ENCODE measurements at regions not wholly inside any gene's neighbourhood (a gene's known extent, or its start where the extent isn't known, plus 50 kb on each side); places are given as distances from the start of the nearest gene placed in this dataset.
A peak's percentile ranks its signal among the peaks of the same experiment; 100 is the strongest.

- DNase-seq (ENCODE audit: low spot score) = no peak
Measured at GRCh38 chr2:9738535-9739496, 104.5 kb upstream of the TAF1B start.

GRCh38 chr2:9739531-9739964 is 103.7 kb upstream of the TAF1B start:
- peak; percentile 98 for DNase-seq (ENCODE audit: low spot score)

DNA sequence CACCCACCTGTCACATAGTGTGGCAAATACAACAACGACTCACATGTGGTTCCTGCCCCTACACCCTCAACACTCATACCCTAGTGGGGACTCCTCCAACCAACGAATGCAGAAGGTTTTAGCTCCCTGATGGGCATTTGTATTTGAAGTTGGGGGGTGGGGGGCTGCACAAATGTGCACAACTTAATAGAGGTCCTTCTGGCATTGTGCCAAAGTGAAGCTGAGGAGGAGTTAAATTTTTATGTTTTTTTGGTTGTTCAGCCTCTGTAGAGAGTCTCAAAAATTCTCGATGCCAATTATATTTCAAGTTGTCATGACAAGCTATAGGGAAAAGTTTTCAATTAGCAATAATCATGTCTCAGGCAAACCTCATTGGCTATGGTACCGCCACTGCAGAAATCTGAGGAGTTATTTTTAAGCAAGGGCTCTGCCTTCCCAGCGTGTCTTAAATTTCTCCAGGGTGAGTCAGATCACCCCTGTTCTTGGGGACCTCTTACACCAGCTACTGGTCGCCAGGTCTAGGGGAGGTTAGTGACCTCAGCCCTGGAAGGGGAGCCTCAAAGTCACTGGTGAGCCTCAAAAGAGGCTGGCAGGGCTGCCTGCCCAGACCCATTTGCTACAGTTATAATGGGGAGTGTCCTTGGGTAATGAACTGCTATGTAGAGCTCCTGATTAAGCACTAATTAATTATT is 102.7 kb upstream of the TAF1B start:
- peak; percentile 69 for DNase-seq (ENCODE audit: low spot score)

DNA sequence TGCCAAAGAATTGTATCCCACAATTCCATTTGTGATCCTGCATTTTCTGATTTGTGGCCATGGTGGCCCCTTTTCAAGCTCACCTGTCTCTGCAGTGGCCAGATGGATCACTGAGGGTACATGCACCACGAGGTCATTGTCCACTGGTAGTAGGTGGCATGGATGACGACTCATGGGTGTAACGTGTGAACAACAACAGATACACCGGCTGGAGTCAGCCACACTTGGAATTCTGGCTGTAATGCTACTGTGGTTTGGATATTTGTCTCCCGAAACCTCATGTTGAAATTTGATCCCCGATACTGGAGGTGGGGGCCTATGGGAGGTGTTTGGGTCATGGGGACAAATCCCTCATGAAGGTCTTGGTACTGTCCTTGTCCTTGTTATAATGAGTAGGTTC is 102.2 kb upstream of the TAF1B start:
- DNase-seq (ENCODE audit: low spot score) = peak; percentile 75

GRCh38 chr2:9742601-9743000 is 100.7 kb upstream of the TAF1B start:
- DNase-seq (ENCODE audit: low spot score) = no peak

- no peak for DNase-seq (ENCODE audit: low spot score)
Measured at GRCh38 chr2:9744256-9745004, 98.8 kb upstream of the TAF1B start.

- no peak for DNase-seq (ENCODE audit: low spot score)
Measured at GRCh38 chr2:9745153-9745899, 97.9 kb upstream of the TAF1B start.

GRCh38 chr2:9747396-9747795 is 95.9 kb upstream of the TAF1B start:
- no peak for DNase-seq (ENCODE audit: low spot score)

DNA sequence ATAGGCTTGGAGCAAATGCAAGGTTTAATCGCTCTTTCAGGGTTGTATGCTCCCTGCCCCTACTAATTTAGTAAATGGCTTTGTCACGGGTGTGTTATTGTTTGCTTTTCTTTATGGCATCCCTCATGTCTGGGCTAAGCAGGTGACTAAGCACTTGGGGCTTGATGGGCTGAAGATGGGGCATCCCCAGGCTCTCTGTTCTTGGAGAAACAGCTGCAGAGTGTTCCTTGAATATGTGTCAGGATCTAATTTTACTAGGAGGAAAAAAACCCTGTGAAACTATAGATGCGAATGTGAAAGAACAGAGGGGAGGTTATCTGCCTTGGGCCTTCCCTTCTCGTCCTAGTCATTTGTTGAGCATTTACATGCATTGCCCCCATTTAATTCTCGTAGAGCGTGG is 94.7 kb upstream of the TAF1B start:
- no peak for DNase-seq (ENCODE audit: low spot score)

GRCh38 chr2:9749546-9750223 is 93.6 kb upstream of the TAF1B start:
- DNase-seq (ENCODE audit: low spot score) = peak; percentile 68

GRCh38 chr2:9750224-9751215 is 92.8 kb upstream of the TAF1B start:
- DNase-seq (ENCODE audit: low spot score) = no peak

DNA sequence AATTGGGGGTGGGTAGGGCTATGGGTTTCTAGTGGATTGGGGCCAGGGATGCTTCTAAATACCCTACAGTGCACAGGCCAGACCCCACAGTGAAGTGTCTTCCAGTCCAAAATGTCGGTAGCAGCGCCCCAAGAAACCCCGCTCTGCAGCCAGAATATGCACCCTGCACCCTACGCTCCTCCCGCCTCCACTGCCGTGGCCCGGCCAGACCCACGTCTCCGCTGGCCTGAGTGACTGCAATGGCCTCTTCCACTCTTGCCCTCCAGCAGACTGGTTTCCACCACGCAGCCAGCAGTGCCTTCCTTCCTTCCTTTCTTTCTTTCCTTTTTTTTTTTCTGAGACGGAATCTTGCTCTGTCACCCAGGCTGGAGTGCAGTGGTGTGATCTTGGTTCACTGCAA is 91.4 kb upstream of the TAF1B start:
- no peak for DNase-seq (ENCODE audit: low spot score)

DNA sequence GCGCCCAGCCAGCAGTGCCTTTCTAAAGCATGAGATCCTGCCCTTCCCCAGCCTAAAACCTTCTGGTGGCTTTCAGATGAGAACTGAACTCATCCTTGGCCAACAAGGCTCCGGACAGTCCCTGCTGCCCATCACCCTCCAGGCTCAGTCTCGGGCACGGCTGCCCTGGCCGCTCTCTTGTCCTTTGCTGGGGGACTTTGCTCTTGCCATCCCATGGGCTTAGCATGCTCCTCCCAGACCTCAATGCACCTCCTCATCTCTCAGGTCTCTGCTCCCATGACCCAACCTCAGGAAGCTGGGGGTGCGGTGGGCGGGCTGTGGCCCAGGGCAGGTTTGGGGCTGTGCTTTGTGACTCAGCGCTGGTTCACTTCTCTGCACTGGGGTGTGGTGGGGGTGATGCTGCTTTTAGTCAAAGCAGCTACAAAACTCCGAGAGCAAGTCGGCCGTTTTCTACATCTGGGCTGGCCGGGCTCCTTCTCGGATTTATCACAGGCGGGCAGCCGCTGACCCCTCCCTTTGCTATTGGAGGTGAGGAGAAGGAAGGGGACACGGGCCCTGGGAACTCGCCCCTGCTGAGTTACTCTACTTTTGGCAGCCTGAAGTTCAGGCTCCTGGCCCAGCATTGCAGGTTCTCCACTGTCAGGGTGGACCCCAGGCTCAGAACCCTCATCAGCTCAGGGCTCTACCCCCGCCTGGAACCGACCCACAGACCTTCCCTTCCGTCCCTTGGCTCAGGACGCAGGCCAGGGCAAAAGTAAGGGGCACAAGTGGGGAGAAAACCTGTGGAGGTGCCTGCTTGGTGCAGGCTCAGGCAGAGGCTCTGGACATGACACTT is 90.6 kb upstream of the TAF1B start:
- peak; percentile 96 for DNase-seq (ENCODE audit: low spot score)

GRCh38 chr2:9753276-9753600 is 90.0 kb upstream of the TAF1B start:
- DNase-seq (ENCODE audit: low spot score) = peak; percentile 94

DNA sequence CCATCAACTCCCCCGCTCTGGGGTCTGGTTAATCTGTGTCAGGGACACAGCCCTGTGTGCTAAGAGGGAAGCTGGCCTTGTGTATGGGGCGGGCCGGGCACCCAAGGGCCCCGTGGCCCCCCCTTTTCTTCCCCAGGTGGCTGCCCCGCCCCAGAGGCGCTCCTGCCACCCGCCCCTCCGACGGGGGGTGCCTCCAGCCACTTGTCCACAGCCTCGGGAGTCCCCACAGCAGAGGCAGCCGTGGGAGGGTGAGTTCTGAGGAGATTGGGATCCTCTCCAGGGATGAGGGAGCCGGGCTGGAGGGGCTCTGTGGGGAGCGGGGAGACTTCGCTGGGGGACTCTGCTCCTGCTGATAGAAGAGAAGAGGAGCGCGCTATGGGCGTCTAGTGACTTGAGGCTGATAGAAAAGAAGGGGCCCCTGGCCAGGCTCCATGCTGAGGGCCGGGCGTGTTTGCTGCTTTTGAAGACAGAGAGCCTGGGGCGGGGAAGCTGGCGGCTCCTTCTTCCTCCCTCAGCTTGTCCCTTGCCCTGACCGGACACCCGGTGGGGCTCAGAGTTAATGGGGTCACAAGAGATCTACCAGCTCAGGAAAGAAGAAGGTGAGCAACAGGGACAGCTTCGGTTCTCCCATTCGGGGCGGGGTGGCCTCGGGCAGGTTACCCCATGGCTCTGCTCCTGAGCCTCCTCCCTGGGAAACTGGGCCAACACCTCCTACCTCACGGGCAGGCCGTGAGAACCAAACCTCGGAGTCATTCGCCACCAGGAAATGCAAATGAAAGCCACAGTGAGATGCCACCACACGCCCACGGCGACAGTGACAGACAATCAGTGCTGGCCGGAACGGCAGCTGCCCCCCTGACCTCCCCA is 89.4 kb upstream of the TAF1B start:
- DNase-seq (ENCODE audit: low spot score) = peak; percentile 85

- no peak for DNase-seq (ENCODE audit: low spot score)
Measured at GRCh38 chr2:9754532-9754887, 88.8 kb upstream of the TAF1B start.

DNA sequence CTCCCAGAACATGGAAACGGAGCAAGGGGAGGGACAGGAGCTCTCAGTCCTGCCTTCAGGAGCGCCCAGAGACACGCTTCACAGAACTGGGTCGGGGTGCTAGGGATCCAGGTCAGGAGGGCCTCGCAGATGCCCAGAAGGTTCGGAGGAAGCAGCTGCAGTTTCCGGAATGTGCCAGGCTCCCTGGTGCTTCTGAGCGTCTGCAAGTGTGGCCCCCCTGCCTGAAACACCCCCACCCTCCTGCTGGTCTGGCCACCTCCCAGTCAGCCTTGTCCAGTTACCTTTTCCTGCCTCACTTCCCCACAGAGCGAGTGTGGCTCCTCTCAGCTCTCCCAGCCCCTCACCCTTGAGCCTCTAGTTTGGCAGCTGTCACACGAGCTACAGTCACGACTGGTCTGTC is 88.3 kb upstream of the TAF1B start:
- DNase-seq (ENCODE audit: low spot score) = no peak

- DNase-seq (ENCODE audit: low spot score) = no peak
Measured at GRCh38 chr2:9755638-9756037, 87.6 kb upstream of the TAF1B start.

Measured in SW480 (cell line).